Prostate gland (tissue), 2 donors: ENCODE measurements at regions not wholly inside any gene's neighbourhood (a gene's known extent, or its start where the extent isn't known, plus 50 kb on each side); places are given as distances from the start of the nearest gene placed in this dataset.
"Not testable (repeated sequence)": the region's sequence is repeated elsewhere in the genome, so short reads cannot be mapped to it uniquely, and the experiment has no call there.

Experiments
- DNase-seq: peaks from one replicate; pipeline ENCODE4 v3.0.0-alpha.2; 2019; ENCODE audit warnings: low spot score
- H3K27ac ChIP-seq, 2 donors: fragments of 200-600 bp; sonication (generic); 2 replicates each; pipeline ENCODE4 v1.5.1; 2017 to 2019
- H3K27me3 ChIP-seq: fragments of 200-600 bp; sonication (generic); replicated peaks from 2 replicates; pipeline ENCODE4 v1.5.1; 2019; ENCODE audit not compliant: insufficient read depth
- H3K36me3 ChIP-seq, 2 donors: fragments of 200-600 bp; sonication (generic); 1 replicate in 1 of 2; 2 replicates in 1 of 2; pipeline versions ENCODE4 v1.5.1 to v1.8.1; 2017 to 2019
- H3K4me1 ChIP-seq: fragments of 200-600 bp; sonication (generic); replicated peaks from 2 replicates; pipeline ENCODE4 v1.5.1; 2019
- H3K4me3 ChIP-seq, 2 donors: fragments of 200-600 bp; sonication (generic); 2 replicates each; pipeline ENCODE4 v1.5.1; 2017 to 2019
- H3K9me3 ChIP-seq: fragments of 200-600 bp; sonication (generic); 2 replicates; pipeline ENCODE4 v1.5.1; 2017
- CTCF ChIP-seq, 4 experiments: fragments of 200-600 bp in 2 of 4; fragments of 450-650 bp in 2 of 4; sonication (generic) in 2 of 4; IDR thresholded peaks; 1 replicate in 3 of 4; 2 replicates in 1 of 4; pipeline ENCODE4 v1.5.1; 2016 to 2019; ENCODE audit warnings: antibody characterized with exemption in 4 of 4, mild to moderate bottlenecking in 2 of 4, moderate library complexity in 2 of 4
- POLR2A ChIP-seq: fragments of 450-650 bp; IDR thresholded peaks from one replicate; pipeline ENCODE4 v1.6.1; 2016; ENCODE audit warnings: antibody characterized with exemption, mild to moderate bottlenecking
- POLR2AphosphoS5 ChIP-seq: sonication (generic); formaldehyde crosslinking; IDR thresholded peaks from one replicate; pipeline ENCODE4 v1.6.1; 2017; ENCODE audit warnings: antibody characterized with exemption
- WGBS: methylation state at CpG from one replicate; pipeline ENCODE4 v1.1.5; 2018; 5-methylcytosine and 5-hydroxymethylcytosine counted together
- intact Hi-C: fragments of 100-400 bp; cut with DNase I; formaldehyde crosslinking; loops from one replicate; pipeline ENCODE4 v1.14.2; 2022

- H3K27me3 ChIP-seq: no peaks in the 10 kb centered on the region
- no peak overlapping the region for H3K4me3 ChIP-seq
- TF ChIP-seq CTCF (IDR thresholded peaks at IDR 0.05) (no peak), POLR2A (no peak), POLR2AphosphoS5 (no peak)
- no peak overlapping the region for H3K27ac ChIP-seq
- H3K36me3 ChIP-seq: no peaks in the 10 kb centered on the region
- intact Hi-C loops: no loop called here
- no peaks in the 10 kb centered on the region for H3K9me3 ChIP-seq
- H3K4me1 ChIP-seq: no peaks in the 10 kb centered on the region
- DNase-seq: no peak
These were observed 1043.9 kb downstream of the TSN start for GRCh38 chr2:122799391-122799790.

- Histone ChIP-seq H3K36me3 (no peaks in the 10 kb centered on the region), H3K4me3 (no peak overlapping the region), H3K27me3 (no peaks in the 10 kb centered on the region), H3K9me3 (no peaks in the 10 kb centered on the region), H3K4me1 (no peaks in the 10 kb centered on the region), H3K27ac (no peak overlapping the region)
- 97% methylated on average over 1 of the region's 1 CpG for WGBS
- intact Hi-C loops: no loop called here
- no peak for DNase-seq
- TF ChIP-seq POLR2A (no peak), POLR2AphosphoS5 (no peak)
These were observed 1045.3 kb downstream of the TSN start for GRCh38 chr2:122800781-122801180.

GRCh38 chr2:122804494-122804893, 1049.0 kb downstream of the TSN start:
- Histone ChIP-seq H3K4me3 (no peak overlapping the region), H3K4me1 (no peaks in the 10 kb centered on the region), H3K27me3 (no peaks in the 10 kb centered on the region), H3K9me3 (no peaks in the 10 kb centered on the region), H3K36me3 (no peaks in the 10 kb centered on the region), H3K27ac (no peak overlapping the region)
- intact Hi-C loops: no loop called here
- DNase-seq: no peak
- no peak for TF ChIP-seq POLR2A
- no peak for TF ChIP-seq POLR2AphosphoS5
- TF ChIP-seq CTCF (IDR thresholded peaks at IDR 0.05): no peak
- 81% methylated on average over 4 of the region's 4 CpGs for WGBS

GRCh38 chr2:122805346-122805745, 1049.9 kb downstream of the TSN start:
- 88% methylated on average over 3 of the region's 3 CpGs for WGBS
- Histone ChIP-seq H3K27me3 (no peaks in the 10 kb centered on the region), H3K27ac (no peak overlapping the region), H3K9me3 (no peaks in the 10 kb centered on the region), H3K4me3 (no peak overlapping the region), H3K4me1 (no peaks in the 10 kb centered on the region), H3K36me3 (no peaks in the 10 kb centered on the region)
- intact Hi-C loops: no loop called here
- no peak for TF ChIP-seq POLR2AphosphoS5
- no peak for TF ChIP-seq POLR2A
- TF ChIP-seq CTCF (IDR thresholded peaks at IDR 0.05): no peak
- DNase-seq: no peak

GRCh38 chr2:122808286-122808969, 1053.0 kb downstream of the TSN start:
- no peaks in the 10 kb centered on the region for H3K36me3 ChIP-seq
- no peaks in the 10 kb centered on the region for H3K9me3 ChIP-seq
- intact Hi-C loops: no loop called here
- no peak for TF ChIP-seq CTCF (IDR thresholded peaks at IDR 0.05)
- no peak for DNase-seq
- no peak overlapping the region for H3K27ac ChIP-seq
- WGBS: 87% methylated on average over 4 of the region's 4 CpGs
- H3K4me1 ChIP-seq: no peaks in the 10 kb centered on the region
- H3K4me3 ChIP-seq: no peak overlapping the region
- no peaks in the 10 kb centered on the region for H3K27me3 ChIP-seq

GRCh38 chr2:122812214-122812613, 1056.8 kb downstream of the TSN start:
- WGBS: 90% methylated on average over 4 of the region's 4 CpGs
- H3K27me3 ChIP-seq, H3K36me3 ChIP-seq, H3K4me1 ChIP-seq, H3K27ac ChIP-seq, H3K4me3 ChIP-seq, intact Hi-C loops, DNase-seq, H3K9me3 ChIP-seq: not testable (repeated sequence)
